MM.1S (cell line): ENCODE measurements at regions not wholly inside any gene's neighbourhood (a gene's known extent, or its start where the extent isn't known, plus 50 kb on each side); places are given as distances from the start of the nearest gene placed in this dataset.

Source experiments
- DNase-seq: peaks from one replicate; pipeline ENCODE4 v3.0.0-alpha.2; 2015
- H2AFZ ChIP-seq: fragments of 300-600 bp; sonication (generic); 2 replicates; pipeline ENCODE4 v1.6.0; 2016; ENCODE audit warnings: antibody characterized with exemption, low read length
- H3F3A ChIP-seq: fragments of 300-600 bp; sonication (generic); 2 replicates; pipeline ENCODE4 v1.6.1; 2016; ENCODE audit warnings: mild to moderate bottlenecking, antibody characterized with exemption, low read length, moderate library complexity, mixed read lengths; ENCODE audit not compliant: insufficient read depth
- H3K27ac ChIP-seq: fragments of 300-600 bp; sonication (generic); 2 replicates; pipeline ENCODE4 v1.5.1; 2016; ENCODE audit warnings: mild to moderate bottlenecking, low read length
- H3K27me3 ChIP-seq: fragments of 300-600 bp; sonication (generic); replicated peaks from 2 replicates; pipeline ENCODE4 v1.6.0; 2016; ENCODE audit warnings: low read length; ENCODE audit not compliant: insufficient read depth
- H3K36me3 ChIP-seq: fragments of 300-600 bp; sonication (generic); replicated peaks from 2 replicates; pipeline ENCODE4 v1.6.1; 2016; ENCODE audit warnings: mild to moderate bottlenecking, low read length, mixed read lengths; ENCODE audit not compliant: insufficient read depth
- H3K4me1 ChIP-seq: fragments of 300-600 bp; sonication (generic); 2 replicates; pipeline ENCODE4 v1.6.1; 2016; ENCODE audit warnings: low read length, mixed read lengths
- H3K4me2 ChIP-seq: fragments of 300-600 bp; sonication (generic); 2 replicates; pipeline ENCODE4 v1.6.0; 2016; ENCODE audit warnings: low read depth, low read length
- H3K4me3 ChIP-seq: fragments of 300-600 bp; sonication (generic); 2 replicates; pipeline ENCODE4 v1.5.1; 2016; ENCODE audit warnings: low read length, mixed read lengths
- H3K79me2 ChIP-seq: fragments of 300-600 bp; sonication (generic); 2 replicates; pipeline ENCODE4 v1.6.1; 2016; ENCODE audit warnings: mixed run types, low read length, mixed read lengths
- H3K9ac ChIP-seq: fragments of 300-600 bp; sonication (generic); 2 replicates; pipeline ENCODE4 v1.6.1; 2016; ENCODE audit warnings: low read length, mixed read lengths
- H3K9me2 ChIP-seq: fragments of 300-600 bp; sonication (generic); replicated peaks from 2 replicates; pipeline ENCODE4 v1.6.1; 2016; ENCODE audit warnings: mild to moderate bottlenecking, low read length, mixed read lengths; ENCODE audit not compliant: insufficient read depth
- H3K9me3 ChIP-seq: fragments of 300-600 bp; sonication (generic); replicated peaks from 2 replicates; pipeline ENCODE4 v1.6.1; 2016; ENCODE audit warnings: mild to moderate bottlenecking, low read length, mixed read lengths; ENCODE audit not compliant: insufficient read depth
- H4K20me1 ChIP-seq: fragments of 300-600 bp; sonication (generic); 2 replicates; pipeline ENCODE4 v1.6.1; 2016; ENCODE audit warnings: mild to moderate bottlenecking, low read length, moderate library complexity, mixed read lengths; ENCODE audit not compliant: insufficient read depth
- CTCF ChIP-seq: fragments of 300-600 bp; sonication (generic); IDR thresholded peaks from 2 replicates; pipeline ENCODE4 v1.5.1; 2016; ENCODE audit warnings: antibody characterized with exemption, low read length, mixed read lengths
- EZH2 ChIP-seq: fragments of 300-600 bp; sonication (generic); optimal IDR thresholded peaks from 2 replicates; pipeline ENCODE3; 2017; ENCODE audit warnings: low read depth, mild to moderate bottlenecking, antibody characterized with exemption, low read length, mixed read lengths
- EZH2phosphoT487 ChIP-seq: fragments of 300-600 bp; sonication (generic); IDR thresholded peaks from 2 replicates; pipeline ENCODE4 v1.6.1; 2018; ENCODE audit warnings: antibody characterized with exemption, low read length

- Histone ChIP-seq H3K4me2 (no peak overlapping the region), H4K20me1 (no peaks in the 10 kb centered on the region), H3K36me3 (no peaks in the 10 kb centered on the region), H3K4me3 (no peak overlapping the region), H3K9ac (no peak overlapping the region), H3K9me3 (no peaks in the 10 kb centered on the region), H2AFZ (no peak overlapping the region), H3K4me1 (no peaks in the 10 kb centered on the region), H3K27ac (no peak overlapping the region), H3F3A (no peaks in the 10 kb centered on the region), H3K27me3 (no peaks in the 10 kb centered on the region), H3K9me2 (no peaks in the 10 kb centered on the region), H3K79me2 (no peaks in the 10 kb centered on the region)
- DNase-seq = no peak
- no peak for TF ChIP-seq EZH2phosphoT487
- no peak for TF ChIP-seq CTCF
- no peak for TF ChIP-seq EZH2
Observed at GRCh38 chr11:81424822-81425221, 1308.8 kb downstream of the FAM181B start.

GRCh38 chr11:81422402-81422801 lies 1311.3 kb downstream of the FAM181B start:
- no peaks in the 10 kb centered on the region for H3K9me3 ChIP-seq
- H3F3A ChIP-seq = no peaks in the 10 kb centered on the region
- no peak overlapping the region for H3K4me3 ChIP-seq
- TF ChIP-seq CTCF (no peak), EZH2 (no peak), EZH2phosphoT487 (no peak)
- no peaks in the 10 kb centered on the region for H3K4me1 ChIP-seq
- H3K36me3 ChIP-seq = no peaks in the 10 kb centered on the region
- no peak overlapping the region for H2AFZ ChIP-seq
- no peak for DNase-seq
- H3K9ac ChIP-seq = no peak overlapping the region
- H3K9me2 ChIP-seq = no peaks in the 10 kb centered on the region
- H3K27ac ChIP-seq = no peak overlapping the region
- no peaks in the 10 kb centered on the region for H4K20me1 ChIP-seq
- H3K79me2 ChIP-seq = no peaks in the 10 kb centered on the region
- no peaks in the 10 kb centered on the region for H3K27me3 ChIP-seq
- no peak overlapping the region for H3K4me2 ChIP-seq

- no peak for DNase-seq
- Histone ChIP-seq H2AFZ (no peak overlapping the region), H3K9ac (no peak overlapping the region), H3K27ac (no peak overlapping the region), H3K36me3 (no peaks in the 10 kb centered on the region), H3K27me3 (no peaks in the 10 kb centered on the region), H3K4me1 (no peaks in the 10 kb centered on the region), H4K20me1 (no peaks in the 10 kb centered on the region), H3F3A (no peaks in the 10 kb centered on the region), H3K4me2 (no peak overlapping the region), H3K9me2 (no peaks in the 10 kb centered on the region), H3K4me3 (no peak overlapping the region), H3K9me3 (no peaks in the 10 kb centered on the region), H3K79me2 (no peaks in the 10 kb centered on the region)
- TF ChIP-seq EZH2 = no peak
- no peak for TF ChIP-seq EZH2phosphoT487
- no peak for TF ChIP-seq CTCF
Observed at GRCh38 chr11:81421251-81421860, 1312.3 kb downstream of the FAM181B start.
